NCI-H526 (cell line): ENCODE measurements at regions not wholly inside any gene's neighbourhood (a gene's known extent, or its start where the extent isn't known, plus 50 kb on each side); places are given as distances from the start of the nearest gene placed in this dataset.

ENCODE experiments used
- DNase-seq, 2 experiments: peaks; one replicate each; lab custom pipeline; 2025; lab: John Stamatoyannopoulos, UW

GRCh38 chr1:37389327-37389726 is 85.1 kb upstream of the ZC3H12A start:
- no peak for DNase-seq

- peak; percentile 50 to 78 for DNase-seq
Observed at GRCh38 chr1:37391211-37392011, 83.0 kb upstream of the ZC3H12A start.

DNA sequence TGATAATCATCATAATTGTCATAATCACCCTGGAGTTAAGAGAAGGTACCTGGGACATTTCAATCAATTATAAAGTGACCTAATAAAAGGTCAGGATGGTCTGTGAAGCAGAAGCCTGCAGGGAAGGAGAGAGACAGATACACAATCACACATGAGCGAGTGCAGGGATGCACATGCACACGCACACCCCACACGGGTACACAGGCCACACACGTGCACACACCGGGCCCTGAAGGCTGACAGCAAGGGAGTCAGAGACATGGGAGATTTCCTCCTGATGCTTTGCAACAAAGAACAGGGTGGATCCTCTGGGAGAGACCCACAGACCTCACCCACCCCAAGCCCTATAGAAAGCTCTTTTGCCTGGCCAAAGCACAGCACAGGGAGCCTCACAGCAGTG is 82.3 kb upstream of the ZC3H12A start:
- DNase-seq = no peak

- no peak for DNase-seq
Observed at GRCh38 chr1:37393173-37394120, 80.9 kb upstream of the ZC3H12A start.

DNA sequence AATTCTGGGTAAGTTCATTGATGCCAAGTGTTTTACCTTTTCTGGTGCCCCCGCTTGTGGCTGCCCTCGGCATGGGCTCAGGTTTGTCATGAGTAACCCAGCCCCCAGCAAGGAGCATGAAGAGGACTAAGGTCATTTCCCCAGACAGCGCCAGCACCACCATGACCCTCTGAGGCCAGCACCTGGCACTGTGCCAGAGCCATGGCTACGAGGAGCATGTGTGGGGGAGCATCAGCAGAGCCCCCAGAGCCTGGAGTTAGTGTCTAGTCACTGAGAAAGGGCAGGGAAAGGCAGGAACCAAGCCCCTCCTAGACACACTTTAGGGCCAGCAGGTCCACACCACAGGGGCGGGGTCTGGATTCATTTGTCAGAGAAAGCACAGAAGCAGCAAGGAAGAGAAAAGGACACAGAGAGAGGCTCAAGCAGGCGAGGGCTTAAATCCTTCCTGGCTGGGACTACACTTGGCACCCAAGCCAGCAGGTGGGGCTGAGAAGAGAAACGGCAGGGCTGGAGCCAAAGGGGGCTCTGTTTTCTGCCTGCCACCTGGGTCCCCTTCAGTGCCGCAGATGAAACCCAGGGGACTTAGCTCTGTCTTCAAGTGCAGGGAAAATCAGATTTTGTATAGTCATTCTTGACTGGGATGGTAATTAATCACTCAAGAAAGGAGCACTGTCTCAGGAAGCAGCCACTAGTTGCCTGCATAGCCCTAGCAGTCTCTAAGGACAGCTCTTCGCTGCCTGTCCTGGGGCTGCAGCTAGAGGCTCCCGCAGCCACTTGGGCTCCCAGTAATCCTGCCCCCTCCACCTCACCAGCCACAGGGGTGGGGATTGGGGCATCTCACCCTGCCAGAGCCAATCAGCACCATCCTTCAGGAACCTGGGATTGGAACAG is 79.6 kb upstream of the ZC3H12A start:
- peak in 1 of 2 experiments; percentile 43 for DNase-seq

- DNase-seq = no peak
Observed at GRCh38 chr1:37398096-37398495, 76.3 kb upstream of the ZC3H12A start.

- no peak for DNase-seq
Observed at GRCh38 chr1:37399205-37399604, 75.2 kb upstream of the ZC3H12A start.

DNA sequence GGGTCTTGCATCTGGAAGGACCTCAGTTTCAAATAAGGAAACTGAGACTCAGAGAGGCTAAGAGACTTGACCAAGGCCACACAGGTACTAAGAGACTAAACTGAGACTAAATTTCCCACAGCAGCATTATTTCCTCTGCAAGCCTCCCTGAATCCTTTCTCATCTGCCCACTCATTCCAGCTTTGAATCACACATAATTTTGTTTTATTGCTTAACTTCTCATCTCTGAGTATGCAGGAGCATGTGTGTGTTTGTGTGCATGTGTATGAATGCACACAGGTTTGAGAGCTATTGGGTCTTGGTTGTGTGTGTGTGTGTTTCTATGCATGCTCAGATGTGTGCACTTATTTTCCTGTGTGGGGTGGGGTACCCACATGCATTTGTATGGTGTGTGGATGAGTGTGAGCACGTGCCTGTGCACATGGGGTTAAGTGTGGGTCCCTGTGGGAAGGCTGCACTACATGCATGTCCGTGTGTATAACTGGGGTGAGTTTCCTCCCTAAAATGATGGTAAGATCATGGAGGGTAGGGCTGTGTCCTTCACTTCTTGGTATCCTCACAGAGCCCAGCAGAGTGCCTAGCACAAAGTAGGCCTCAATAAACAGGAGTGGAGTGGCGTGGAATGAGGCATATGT is 74.4 kb upstream of the ZC3H12A start:
- DNase-seq = no peak

- DNase-seq = no peak
Observed at GRCh38 chr1:37400466-37401225, 73.7 kb upstream of the ZC3H12A start.

DNA sequence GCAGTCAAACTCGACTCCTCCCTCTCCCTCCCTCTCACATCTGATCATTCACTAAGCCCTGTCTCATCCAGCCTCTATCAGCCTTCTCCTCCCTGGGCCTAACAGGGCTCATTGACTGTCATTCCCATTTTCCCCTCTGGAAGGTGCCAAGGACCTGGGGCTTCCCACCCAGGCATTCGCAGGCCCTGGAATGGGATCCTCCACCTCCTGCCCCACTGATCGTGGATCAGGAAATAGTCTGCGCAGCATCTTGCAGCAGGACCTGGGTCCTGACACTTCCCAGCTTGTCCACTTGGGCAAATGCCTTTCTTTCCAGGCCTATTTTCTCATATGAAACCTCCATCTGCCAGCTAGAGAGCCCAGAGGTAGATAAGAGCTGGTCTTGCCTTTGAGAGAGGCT is 71.2 kb upstream of the ZC3H12A start:
- DNase-seq = peak in 1 of 2 experiments; percentile 27

- DNase-seq = no peak
Observed at GRCh38 chr1:37404711-37405110, 69.7 kb upstream of the ZC3H12A start.

GRCh38 chr1:37410105-37410504 is 64.3 kb upstream of the ZC3H12A start:
- no peak for DNase-seq

- DNase-seq = no peak
Observed at GRCh38 chr1:37410815-37411214, 63.6 kb upstream of the ZC3H12A start.

- no peak for DNase-seq
Observed at GRCh38 chr1:37415611-37416244, 58.7 kb upstream of the ZC3H12A start.

DNA sequence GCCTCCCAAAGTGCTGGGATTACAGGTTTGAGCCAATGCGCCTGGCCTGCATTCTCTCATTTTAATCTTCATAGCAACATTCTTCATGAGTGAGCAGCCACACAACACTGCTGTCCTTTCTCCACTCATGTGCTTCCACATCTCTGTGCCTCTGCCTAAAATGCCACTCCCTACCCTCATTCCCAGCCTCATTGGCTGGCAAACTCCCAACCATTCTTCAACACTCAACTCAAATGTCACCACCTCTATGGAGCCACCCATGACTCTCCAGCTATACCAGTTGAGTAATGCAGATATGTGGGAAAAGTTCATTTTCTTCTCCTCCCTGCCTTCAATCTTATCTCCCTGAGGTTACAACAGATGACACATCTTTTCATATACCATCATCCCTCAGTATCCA is 53.9 kb upstream of the ZC3H12A start:
- no peak for DNase-seq

DNA sequence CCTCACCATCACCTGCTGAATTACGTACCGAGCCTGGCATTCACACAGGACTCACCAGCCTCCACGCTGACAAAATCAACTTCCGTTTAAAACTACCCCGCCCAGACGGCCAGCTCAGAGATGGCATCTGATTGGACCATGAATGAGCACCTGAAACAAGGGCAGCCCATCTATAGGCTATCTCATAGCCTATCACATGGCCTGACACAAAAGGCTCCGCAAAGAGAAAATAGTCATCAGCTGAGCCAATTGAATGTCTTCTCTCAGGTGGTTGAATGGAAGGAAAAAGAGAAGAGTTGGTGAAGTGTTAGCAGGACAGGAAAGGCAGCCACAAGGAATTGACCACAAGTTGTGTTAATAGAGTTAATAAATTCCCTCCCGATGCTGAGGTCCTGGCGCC is 50.6 kb upstream of the ZC3H12A start:
- no peak for DNase-seq

DNA sequence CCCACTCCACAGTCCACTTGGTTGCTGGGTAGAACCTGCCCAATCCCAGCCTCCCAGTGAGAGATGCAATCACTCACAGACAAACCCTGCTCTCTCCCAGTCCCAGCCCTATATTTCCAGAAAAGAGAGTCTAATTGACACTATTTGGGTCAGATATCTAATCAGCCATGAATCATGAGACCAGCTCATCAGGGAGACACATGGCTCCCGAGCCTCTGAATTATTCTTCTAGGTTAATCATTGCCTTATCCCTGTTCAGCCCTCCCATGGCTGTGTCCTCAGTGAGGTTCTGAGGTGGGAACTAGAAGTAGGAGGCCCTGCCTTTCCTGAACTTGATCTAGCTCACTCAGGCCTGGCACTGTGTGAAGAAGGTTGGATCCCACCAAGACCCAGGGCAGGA is 49.9 kb upstream of the ZC3H12A start:
- DNase-seq = no peak
